ENCODE measurements at regions not wholly inside any gene's neighbourhood (a gene's known extent, or its start where the extent isn't known, plus 50 kb on each side); places are given as distances from the start of the nearest gene placed in this dataset.

- Histone ChIP-seq H3K79me2 (ENCODE audit: insufficient read depth, low read length) (no peaks in the 10 kb centered on the region), H3F3A (ENCODE audit: low read depth) (no peaks in the 10 kb centered on the region), H4K20me1 (ENCODE audit: insufficient read depth, low read length, poor library complexity, severe bottlenecking) (no peaks in the 10 kb centered on the region), H3K4me1 (ENCODE audit: insufficient read depth, low read length, poor library complexity, severe bottlenecking) (no peaks in the 10 kb centered on the region), H3K9me3 (ENCODE audit: insufficient read depth, low read depth, low read length) (no peaks in the 10 kb centered on the region), H3K36me3 (ENCODE audit: insufficient read depth, low read length) (no peaks in the 10 kb centered on the region), H3K9ac (ENCODE audit: low read depth, low read length, poor library complexity, severe bottlenecking) (no peak overlapping the region), H3K9me2 (replicated peaks; ENCODE audit: low read depth, low read length) (no peaks in the 10 kb centered on the region), H3K4me3 (ENCODE audit: low read length, poor library complexity, severe bottlenecking) (no peak overlapping the region), H2AFZ (ENCODE audit: low read length) (no peak overlapping the region), H3K4me2 (ENCODE audit: low read depth, low read length, poor library complexity, severe bottlenecking) (no peak overlapping the region), H3K27me3 (ENCODE audit: insufficient read depth, low read length, poor library complexity, severe bottlenecking) (no peaks in the 10 kb centered on the region)
- TF ChIP-seq EZH2phosphoT487 (IDR thresholded peaks at IDR 0.05; ENCODE audit: borderline replicate concordance) (no peak), CTCF (conservative IDR thresholded peaks at IDR 0.05; ENCODE audit: low read length) (no peak)
Observed at GRCh38 chr2:209029249-209029648, 394.6 kb upstream of the MAP2 start.

GRCh38 chr2:209044307-209044706, 379.5 kb upstream of the MAP2 start:
- Histone ChIP-seq H3K9ac (ENCODE audit: low read depth, low read length, poor library complexity, severe bottlenecking) (no peak overlapping the region), H3F3A (ENCODE audit: low read depth) (no peaks in the 10 kb centered on the region), H3K4me3 (ENCODE audit: low read length, poor library complexity, severe bottlenecking) (no peak overlapping the region), H3K4me1 (ENCODE audit: insufficient read depth, low read length, poor library complexity, severe bottlenecking) (no peaks in the 10 kb centered on the region), H3K9me3 (ENCODE audit: insufficient read depth, low read depth, low read length) (no peaks in the 10 kb centered on the region), H3K36me3 (ENCODE audit: insufficient read depth, low read length) (no peaks in the 10 kb centered on the region), H3K27me3 (ENCODE audit: insufficient read depth, low read length, poor library complexity, severe bottlenecking) (no peaks in the 10 kb centered on the region), H2AFZ (ENCODE audit: low read length) (no peak overlapping the region), H3K4me2 (ENCODE audit: low read depth, low read length, poor library complexity, severe bottlenecking) (no peak overlapping the region), H3K79me2 (ENCODE audit: insufficient read depth, low read length) (no peaks in the 10 kb centered on the region), H3K9me2 (replicated peaks; ENCODE audit: low read depth, low read length) (no peaks in the 10 kb centered on the region), H4K20me1 (ENCODE audit: insufficient read depth, low read length, poor library complexity, severe bottlenecking) (no peaks in the 10 kb centered on the region)
- TF ChIP-seq CTCF (conservative IDR thresholded peaks at IDR 0.05; ENCODE audit: low read length), result no peak
- no peak for TF ChIP-seq EZH2phosphoT487 (IDR thresholded peaks at IDR 0.05; ENCODE audit: borderline replicate concordance)

- no peaks in the 10 kb centered on the region for H3K36me3 ChIP-seq (ENCODE audit: insufficient read depth, low read length)
- H3K4me3 ChIP-seq (ENCODE audit: low read length, poor library complexity, severe bottlenecking), result no peak overlapping the region
- no peak overlapping the region for H2AFZ ChIP-seq (ENCODE audit: low read length)
- no peaks in the 10 kb centered on the region for H4K20me1 ChIP-seq (ENCODE audit: insufficient read depth, low read length, poor library complexity, severe bottlenecking)
- no peaks in the 10 kb centered on the region for H3K9me3 ChIP-seq (ENCODE audit: insufficient read depth, low read depth, low read length)
- H3K79me2 ChIP-seq (ENCODE audit: insufficient read depth, low read length), result no peaks in the 10 kb centered on the region
- no peak overlapping the region for H3K4me2 ChIP-seq (ENCODE audit: low read depth, low read length, poor library complexity, severe bottlenecking)
- no peaks in the 10 kb centered on the region for H3F3A ChIP-seq (ENCODE audit: low read depth)
- no peaks in the 10 kb centered on the region for H3K9me2 ChIP-seq (replicated peaks; ENCODE audit: low read depth, low read length)
- no peak overlapping the region for H3K9ac ChIP-seq (ENCODE audit: low read depth, low read length, poor library complexity, severe bottlenecking)
- no peaks in the 10 kb centered on the region for H3K27me3 ChIP-seq (ENCODE audit: insufficient read depth, low read length, poor library complexity, severe bottlenecking)
- no peak for TF ChIP-seq CTCF (conservative IDR thresholded peaks at IDR 0.05; ENCODE audit: low read length)
- no peak for TF ChIP-seq EZH2phosphoT487 (IDR thresholded peaks at IDR 0.05; ENCODE audit: borderline replicate concordance)
- no peaks in the 10 kb centered on the region for H3K4me1 ChIP-seq (ENCODE audit: insufficient read depth, low read length, poor library complexity, severe bottlenecking)
Observed at GRCh38 chr2:209046163-209046562, 377.7 kb upstream of the MAP2 start.

Measured in Loucy (cell line).